H9 (cell line): ENCODE measurements at regions not wholly inside any gene's neighbourhood (a gene's known extent, or its start where the extent isn't known, plus 50 kb on each side); places are given as distances from the start of the nearest gene placed in this dataset.

Source experiments
- DNase-seq: peaks from one replicate; pipeline ENCODE4 v3.0.0-alpha.2; 2017
- H2AFZ ChIP-seq: one replicate; pipeline ENCODE4 v1.6.1; 2013; ENCODE audit warnings: mild to moderate bottlenecking, low read length, control low read depth, moderate library complexity
- H2AK5ac ChIP-seq: 2 replicates; pipeline ENCODE4 v1.6.1; 2013; ENCODE audit warnings: low read length, control low read depth, mixed read lengths; ENCODE audit not compliant: insufficient read length
- H2BK120ac ChIP-seq: one replicate; pipeline ENCODE4 v1.6.1; 2013; ENCODE audit warnings: low read depth, mild to moderate bottlenecking, low read length, control low read depth, inconsistent platforms; ENCODE audit not compliant: poor library complexity, severe bottlenecking
- H2BK12ac ChIP-seq: 2 replicates; pipeline ENCODE4 v1.6.1; 2013; ENCODE audit warnings: low read length, control low read depth, mixed read lengths, low read depth; ENCODE audit not compliant: insufficient read length
- H2BK15ac ChIP-seq: 2 replicates; pipeline ENCODE4 v1.6.1; 2013; ENCODE audit warnings: low read depth, low read length, control low read depth
- H2BK20ac ChIP-seq: one replicate; pipeline ENCODE4 v1.6.1; 2013; ENCODE audit warnings: low read depth, mild to moderate bottlenecking, low read length, control low read depth, inconsistent platforms; ENCODE audit not compliant: poor library complexity, severe bottlenecking
- H2BK5ac ChIP-seq: 2 replicates; pipeline ENCODE4 v1.6.1; 2013; ENCODE audit warnings: low read length, control low read depth, mixed read lengths; ENCODE audit not compliant: insufficient read length
- H3K14ac ChIP-seq: 2 replicates; pipeline ENCODE4 v1.6.1; 2013; ENCODE audit warnings: low read length, control low read depth; ENCODE audit not compliant: insufficient read depth
- H3K18ac ChIP-seq: 2 replicates; pipeline ENCODE4 v1.6.1; 2013; ENCODE audit warnings: low read depth, mild to moderate bottlenecking, mixed read lengths, low read length, control low read depth; ENCODE audit not compliant: insufficient read length
- H3K23ac ChIP-seq: 2 replicates; pipeline ENCODE4 v1.6.1; 2013; ENCODE audit warnings: low read length, control low read depth, mixed read lengths, low read depth; ENCODE audit not compliant: insufficient read length
- H3K23me2 ChIP-seq: 2 replicates; pipeline ENCODE4 v1.6.1; 2013; ENCODE audit warnings: low read depth, mild to moderate bottlenecking, mixed read lengths, low read length, control low read depth; ENCODE audit not compliant: insufficient read length, poor library complexity, severe bottlenecking
- H3K27ac ChIP-seq: 2 replicates; pipeline ENCODE4 v1.5.1; 2013; ENCODE audit warnings: low read length, control low read depth, mixed read lengths, low read depth; ENCODE audit not compliant: insufficient read length
- H3K27me3 ChIP-seq: 2 replicates; pipeline ENCODE4 v1.6.1; 2013; ENCODE audit warnings: low read length, control low read depth, inconsistent platforms; ENCODE audit not compliant: insufficient read depth
- H3K4ac ChIP-seq: 2 replicates; pipeline ENCODE4 v1.6.1; 2013; ENCODE audit warnings: low read depth, mild to moderate bottlenecking, control low read depth, inconsistent platforms, low read length, moderate library complexity
- H3K4me1 ChIP-seq: 2 replicates; pipeline ENCODE4 v1.6.1; 2013; ENCODE audit warnings: low read length, control low read depth, inconsistent platforms; ENCODE audit not compliant: insufficient read depth
- H3K4me2 ChIP-seq: 2 replicates; pipeline ENCODE4 v1.6.1; 2013; ENCODE audit warnings: low read length, control low read depth, mixed read lengths; ENCODE audit not compliant: insufficient read length, insufficient read depth
- H3K56ac ChIP-seq: 2 replicates; pipeline ENCODE4 v1.6.1; 2013; ENCODE audit warnings: low read depth, mild to moderate bottlenecking, mixed read lengths, low read length, control low read depth; ENCODE audit not compliant: insufficient read length
- H3K79me1 ChIP-seq: 2 replicates; pipeline ENCODE4 v1.6.1; 2013; ENCODE audit warnings: low read depth, mild to moderate bottlenecking, moderate library complexity, low read length, control low read depth, inconsistent platforms; ENCODE audit not compliant: insufficient read depth, poor library complexity, severe bottlenecking
- H3K79me2 ChIP-seq: 2 replicates; pipeline ENCODE4 v1.6.1; 2013; ENCODE audit warnings: low read length, control low read depth, inconsistent platforms; ENCODE audit not compliant: insufficient read depth
- H3K9ac ChIP-seq: 2 replicates; pipeline ENCODE4 v1.6.1; 2013; ENCODE audit warnings: low read length, control low read depth, mixed read lengths; ENCODE audit not compliant: insufficient read length; ENCODE audit errors: extremely low read depth
- H3K9me3 ChIP-seq: one replicate; pipeline ENCODE4 v1.6.1; 2013; ENCODE audit warnings: low read depth, low read length, inconsistent platforms; ENCODE audit not compliant: control insufficient read depth
- H3T11ph ChIP-seq: one replicate; pipeline ENCODE4 v1.6.1; 2013; ENCODE audit warnings: mild to moderate bottlenecking, low read length, control low read depth, inconsistent platforms
- H4K20me1 ChIP-seq: one replicate; pipeline ENCODE4 v1.6.1; 2013; ENCODE audit not compliant: control insufficient read depth, insufficient read length, insufficient read depth
- H4K5ac ChIP-seq: 2 replicates; pipeline ENCODE4 v1.6.1; 2013; ENCODE audit warnings: low read depth, mild to moderate bottlenecking, mixed read lengths, low read length, control low read depth; ENCODE audit not compliant: insufficient read length
- H4K8ac ChIP-seq: replicated peaks from 2 replicates; pipeline ENCODE4 v1.6.1; 2013; ENCODE audit warnings: low read length, control low read depth, mixed read lengths, low read depth; ENCODE audit not compliant: insufficient read length
- H4K91ac ChIP-seq: 2 replicates; pipeline ENCODE4 v1.6.1; 2013; ENCODE audit warnings: low read depth, mild to moderate bottlenecking, moderate library complexity, mixed read lengths, low read length, control low read depth; ENCODE audit not compliant: insufficient read length
- H3K27ac Mint-ChIP-seq, 3 experiments: 2 replicates in 2 of 3; 3 replicates in 1 of 3; pipeline ENCODE4 v1.8.0; 2020 to 2021; ENCODE audit warnings: mixed read lengths in 3 of 3, mild to moderate bottlenecking in 1 of 3, moderate library complexity in 1 of 3
- H3K27me3 Mint-ChIP-seq: 2 replicates; pipeline ENCODE4 v1.8.0; 2021; ENCODE audit warnings: low read depth, mild to moderate bottlenecking, moderate library complexity, mixed read lengths
- H3K36me3 Mint-ChIP-seq, 3 experiments: 2 replicates in 2 of 3; 3 replicates in 1 of 3; pipeline ENCODE4 v1.8.0; 2020 to 2021; ENCODE audit warnings: low read depth in 3 of 3, mixed read lengths in 3 of 3; ENCODE audit not compliant: insufficient read depth in 1 of 3
- H3K4me1 Mint-ChIP-seq, 2 experiments: 2 replicates each; pipeline ENCODE4 v1.8.0; 2020; ENCODE audit warnings: mixed read lengths in 2 of 2
- H3K4me3 Mint-ChIP-seq, 2 experiments: 2 replicates in 1 of 2; 3 replicates in 1 of 2; pipeline ENCODE4 v1.8.0; 2020 to 2021; ENCODE audit warnings: mild to moderate bottlenecking in 2 of 2, mixed read lengths in 2 of 2, moderate library complexity in 1 of 2
- H3K9me3 Mint-ChIP-seq, 2 experiments: 2 replicates in 1 of 2; 3 replicates in 1 of 2; pipeline ENCODE4 v1.8.0; 2020; ENCODE audit warnings: mild to moderate bottlenecking in 2 of 2, mixed read lengths in 2 of 2, moderate library complexity in 1 of 2
- WGBS: extraction: QIAGEN DNeasy Blood & Tissue Kit; methylation state at CpG from one replicate; pipeline ENCODE4 v1.1.7; 2013; ENCODE audit warnings: missing lambda C conversion rate, low lambda C conversion rate, mixed read lengths; ENCODE audit not compliant: insufficient read length; ENCODE audit errors: extremely low coverage; 5-methylcytosine and 5-hydroxymethylcytosine counted together
- TF ChIP-seq, protein P1 (sequence below): fragments of 200-600 bp; sonication (generic); conservative IDR thresholded peaks from 3 replicates; pipeline ENCODE4 v1.8.0; 2021; ENCODE audit warnings: antibody characterized with exemption, mild to moderate bottlenecking

DNA sequence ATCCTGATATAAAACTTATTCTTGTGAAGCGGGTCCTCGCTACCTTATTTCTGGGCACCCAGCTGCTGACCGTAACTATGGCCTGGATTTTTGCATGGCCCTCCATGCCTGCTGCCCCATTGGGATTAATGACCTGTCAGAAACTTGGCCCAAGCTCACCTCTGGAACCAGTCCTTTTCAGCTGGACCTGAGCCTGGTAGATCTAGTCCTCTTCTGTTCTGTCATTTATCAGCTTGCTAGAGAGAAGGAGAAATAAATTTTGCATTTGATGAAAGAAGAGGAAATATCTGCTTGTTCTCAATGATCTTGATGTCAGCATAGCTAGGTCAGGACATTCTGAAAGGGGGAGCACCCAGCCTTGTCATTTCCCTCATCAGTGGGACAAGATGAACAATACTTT, 387.8 kb upstream of the LARGE1 start:
- no peak overlapping the region for H3K27ac ChIP-seq
- H2BK15ac ChIP-seq = no peak overlapping the region
- no peak overlapping the region for H3T11ph ChIP-seq
- no peak overlapping the region for H2BK5ac ChIP-seq
- no peaks in the 10 kb centered on the region for H3K4me1 ChIP-seq
- no peak overlapping the region for H3K18ac ChIP-seq
- H3K23ac ChIP-seq = no peak overlapping the region
- Mint-ChIP-seq H3K27me3 (peaks cover 26% of the 10 kb centered on the region), H3K27ac (no peak overlapping the region), H3K4me3 (no peak overlapping the region), H3K4me1 (no peaks in the 10 kb centered on the region), H3K36me3 (no peaks in the 10 kb centered on the region), H3K9me3 (peaks cover 4 to 7% of the 10 kb centered on the region in 2 experiments; a peak in 3 of 5 replicates)
- no peak overlapping the region for H2BK20ac ChIP-seq
- no peak overlapping the region for H3K4ac ChIP-seq
- no peak overlapping the region for H2BK12ac ChIP-seq
- H3K4me2 ChIP-seq = no peak overlapping the region
- no peak overlapping the region for H3K56ac ChIP-seq
- H3K23me2 ChIP-seq = no peaks in the 10 kb centered on the region
- no peaks in the 10 kb centered on the region for H3K79me1 ChIP-seq
- no peaks in the 10 kb centered on the region for H3K79me2 ChIP-seq
- H3K9me3 ChIP-seq = no peaks in the 10 kb centered on the region
- H2AK5ac ChIP-seq = no peak overlapping the region
- no peak overlapping the region for H3K9ac ChIP-seq
- no peak overlapping the region for H3K14ac ChIP-seq
- TF ChIP-seq, protein P1, sequence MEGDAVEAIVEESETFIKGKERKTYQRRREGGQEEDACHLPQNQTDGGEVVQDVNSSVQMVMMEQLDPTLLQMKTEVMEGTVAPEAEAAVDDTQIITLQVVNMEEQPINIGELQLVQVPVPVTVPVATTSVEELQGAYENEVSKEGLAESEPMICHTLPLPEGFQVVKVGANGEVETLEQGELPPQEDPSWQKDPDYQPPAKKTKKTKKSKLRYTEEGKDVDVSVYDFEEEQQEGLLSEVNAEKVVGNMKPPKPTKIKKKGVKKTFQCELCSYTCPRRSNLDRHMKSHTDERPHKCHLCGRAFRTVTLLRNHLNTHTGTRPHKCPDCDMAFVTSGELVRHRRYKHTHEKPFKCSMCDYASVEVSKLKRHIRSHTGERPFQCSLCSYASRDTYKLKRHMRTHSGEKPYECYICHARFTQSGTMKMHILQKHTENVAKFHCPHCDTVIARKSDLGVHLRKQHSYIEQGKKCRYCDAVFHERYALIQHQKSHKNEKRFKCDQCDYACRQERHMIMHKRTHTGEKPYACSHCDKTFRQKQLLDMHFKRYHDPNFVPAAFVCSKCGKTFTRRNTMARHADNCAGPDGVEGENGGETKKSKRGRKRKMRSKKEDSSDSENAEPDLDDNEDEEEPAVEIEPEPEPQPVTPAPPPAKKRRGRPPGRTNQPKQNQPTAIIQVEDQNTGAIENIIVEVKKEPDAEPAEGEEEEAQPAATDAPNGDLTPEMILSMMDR = no peak
- H3K27me3 ChIP-seq = no peaks in the 10 kb centered on the region
- H2BK120ac ChIP-seq = no peak overlapping the region
- H4K8ac ChIP-seq = no peak overlapping the region
- DNase-seq = no peak
- no peak overlapping the region for H4K91ac ChIP-seq
- H4K20me1 ChIP-seq = no peaks in the 10 kb centered on the region
- H2AFZ ChIP-seq = no peak overlapping the region
- H4K5ac ChIP-seq = no peak overlapping the region
- WGBS = no CpG with 5 or more reads among the region's 3 CpGs
